K562 (cell line): ENCODE measurements at regions not wholly inside any gene's neighbourhood (a gene's known extent, or its start where the extent isn't known, plus 50 kb on each side); places are given as distances from the start of the nearest gene placed in this dataset.

Source experiments
- HMG20B ChIP-seq: fragments of 250-450 bp; sonication (Bioruptor Pico); IDR thresholded peaks from 2 replicates; pipeline ENCODE4 v1.5.0; 2021; ENCODE audit warnings: mild to moderate bottlenecking
- MYC ChIP-seq, 2 experiments: fragments of 250-450 bp in 1 of 2; sonication (Bioruptor Pico) in 1 of 2; IDR thresholded peaks; 2 replicates each; pipeline versions ENCODE4 v1.5.1 to v1.6.1; 2012 to 2021; ENCODE audit warnings: low read depth in 2 of 2, borderline replicate concordance in 1 of 2, improper control_type of control experiment in 1 of 2, low read length in 1 of 2, mild to moderate bottlenecking in 1 of 2, moderate library complexity in 1 of 2
- NFIC ChIP-seq: fragments of 450-650 bp; IDR thresholded peaks from 2 replicates; pipeline ENCODE4 v1.6.1; 2017; ENCODE audit warnings: mild to moderate bottlenecking, inconsistent platforms
- NFIX ChIP-seq: fragments of 250-450 bp; sonication (Bioruptor Pico); IDR thresholded peaks from 2 replicates; pipeline ENCODE4 v1.4.0; 2020; ENCODE audit warnings: low read depth, mild to moderate bottlenecking, moderate library complexity
- STAT5A ChIP-seq: IDR thresholded peaks from 2 replicates; pipeline ENCODE4 v1.6.1; 2012; ENCODE audit warnings: low read length, inconsistent platforms, borderline replicate concordance
- ZFP36 ChIP-seq: fragments of 150-350 bp; IDR thresholded peaks from 2 replicates; pipeline ENCODE4 v1.6.1; 2018; ENCODE audit warnings: low read length, low read depth; ENCODE audit not compliant: partially characterized antibody
- TF ChIP-seq, protein P1 (sequence below): fragments of 450-650 bp; IDR thresholded peaks from 2 replicates; pipeline ENCODE4 v1.6.1; 2016; ENCODE audit warnings: mild to moderate bottlenecking, moderate library complexity
- TF ChIP-seq, protein P2 (sequence below): sonication (generic); formaldehyde crosslinking; IDR thresholded peaks from 2 replicates; pipeline ENCODE4 v1.8.1; 2023; ENCODE audit warnings: mild to moderate bottlenecking, missing genetic modification reagents
- TF ChIP-seq, protein P3 (sequence below): fragments of 250-450 bp; sonication (Bioruptor Pico); IDR thresholded peaks from 2 replicates; pipeline ENCODE4 v1.8.0; 2022; ENCODE audit warnings: moderate library complexity, mild to moderate bottlenecking, inconsistent platforms

DNA sequence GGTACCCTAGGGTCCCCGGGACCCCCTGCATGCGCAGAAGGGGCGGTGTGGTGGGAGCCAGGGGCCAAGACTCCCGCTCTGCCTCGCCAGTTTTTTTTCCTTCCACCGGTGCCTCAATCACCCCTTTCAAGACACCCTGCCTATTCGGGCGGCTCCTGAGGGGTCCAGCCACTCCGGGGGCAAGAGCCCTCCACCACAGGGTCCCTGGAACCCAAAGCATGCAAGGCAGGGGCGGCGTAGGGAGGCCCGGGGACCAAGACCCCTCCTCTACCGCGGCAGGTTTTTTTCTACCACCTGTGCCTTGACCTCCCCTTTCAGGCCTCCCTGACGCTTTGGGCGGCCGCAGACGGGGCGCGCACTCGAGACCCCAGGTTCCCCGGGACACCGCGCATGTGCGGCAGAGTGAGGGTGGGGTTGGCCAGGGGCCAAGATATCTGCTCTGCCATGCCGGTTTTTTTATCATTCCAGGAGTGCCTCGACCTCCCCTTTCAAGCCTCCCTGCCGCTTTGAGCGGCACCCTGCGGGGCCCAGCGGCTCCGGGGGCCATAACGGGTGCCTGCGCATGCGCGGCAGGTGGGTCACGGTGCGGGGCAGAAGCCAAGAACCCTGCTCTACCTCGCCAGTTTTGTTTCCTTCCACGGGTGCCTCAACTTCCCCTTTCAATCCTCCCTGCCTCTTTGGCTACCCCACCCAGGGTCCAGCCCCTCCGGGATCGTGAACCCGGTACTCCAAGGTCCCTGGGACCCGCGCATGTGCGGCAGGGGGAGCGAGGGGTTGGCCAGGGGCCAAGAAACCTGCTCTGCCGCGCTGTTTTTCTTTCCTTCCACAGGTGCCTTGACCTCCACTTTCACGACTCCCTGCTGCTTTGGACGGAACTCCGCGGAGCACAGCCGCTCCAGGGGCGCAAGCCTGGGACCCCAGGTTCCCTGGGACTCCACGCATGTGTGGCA, 328.1 kb downstream of the ALG10 start (continued):
- TF ChIP-seq, protein P1, sequence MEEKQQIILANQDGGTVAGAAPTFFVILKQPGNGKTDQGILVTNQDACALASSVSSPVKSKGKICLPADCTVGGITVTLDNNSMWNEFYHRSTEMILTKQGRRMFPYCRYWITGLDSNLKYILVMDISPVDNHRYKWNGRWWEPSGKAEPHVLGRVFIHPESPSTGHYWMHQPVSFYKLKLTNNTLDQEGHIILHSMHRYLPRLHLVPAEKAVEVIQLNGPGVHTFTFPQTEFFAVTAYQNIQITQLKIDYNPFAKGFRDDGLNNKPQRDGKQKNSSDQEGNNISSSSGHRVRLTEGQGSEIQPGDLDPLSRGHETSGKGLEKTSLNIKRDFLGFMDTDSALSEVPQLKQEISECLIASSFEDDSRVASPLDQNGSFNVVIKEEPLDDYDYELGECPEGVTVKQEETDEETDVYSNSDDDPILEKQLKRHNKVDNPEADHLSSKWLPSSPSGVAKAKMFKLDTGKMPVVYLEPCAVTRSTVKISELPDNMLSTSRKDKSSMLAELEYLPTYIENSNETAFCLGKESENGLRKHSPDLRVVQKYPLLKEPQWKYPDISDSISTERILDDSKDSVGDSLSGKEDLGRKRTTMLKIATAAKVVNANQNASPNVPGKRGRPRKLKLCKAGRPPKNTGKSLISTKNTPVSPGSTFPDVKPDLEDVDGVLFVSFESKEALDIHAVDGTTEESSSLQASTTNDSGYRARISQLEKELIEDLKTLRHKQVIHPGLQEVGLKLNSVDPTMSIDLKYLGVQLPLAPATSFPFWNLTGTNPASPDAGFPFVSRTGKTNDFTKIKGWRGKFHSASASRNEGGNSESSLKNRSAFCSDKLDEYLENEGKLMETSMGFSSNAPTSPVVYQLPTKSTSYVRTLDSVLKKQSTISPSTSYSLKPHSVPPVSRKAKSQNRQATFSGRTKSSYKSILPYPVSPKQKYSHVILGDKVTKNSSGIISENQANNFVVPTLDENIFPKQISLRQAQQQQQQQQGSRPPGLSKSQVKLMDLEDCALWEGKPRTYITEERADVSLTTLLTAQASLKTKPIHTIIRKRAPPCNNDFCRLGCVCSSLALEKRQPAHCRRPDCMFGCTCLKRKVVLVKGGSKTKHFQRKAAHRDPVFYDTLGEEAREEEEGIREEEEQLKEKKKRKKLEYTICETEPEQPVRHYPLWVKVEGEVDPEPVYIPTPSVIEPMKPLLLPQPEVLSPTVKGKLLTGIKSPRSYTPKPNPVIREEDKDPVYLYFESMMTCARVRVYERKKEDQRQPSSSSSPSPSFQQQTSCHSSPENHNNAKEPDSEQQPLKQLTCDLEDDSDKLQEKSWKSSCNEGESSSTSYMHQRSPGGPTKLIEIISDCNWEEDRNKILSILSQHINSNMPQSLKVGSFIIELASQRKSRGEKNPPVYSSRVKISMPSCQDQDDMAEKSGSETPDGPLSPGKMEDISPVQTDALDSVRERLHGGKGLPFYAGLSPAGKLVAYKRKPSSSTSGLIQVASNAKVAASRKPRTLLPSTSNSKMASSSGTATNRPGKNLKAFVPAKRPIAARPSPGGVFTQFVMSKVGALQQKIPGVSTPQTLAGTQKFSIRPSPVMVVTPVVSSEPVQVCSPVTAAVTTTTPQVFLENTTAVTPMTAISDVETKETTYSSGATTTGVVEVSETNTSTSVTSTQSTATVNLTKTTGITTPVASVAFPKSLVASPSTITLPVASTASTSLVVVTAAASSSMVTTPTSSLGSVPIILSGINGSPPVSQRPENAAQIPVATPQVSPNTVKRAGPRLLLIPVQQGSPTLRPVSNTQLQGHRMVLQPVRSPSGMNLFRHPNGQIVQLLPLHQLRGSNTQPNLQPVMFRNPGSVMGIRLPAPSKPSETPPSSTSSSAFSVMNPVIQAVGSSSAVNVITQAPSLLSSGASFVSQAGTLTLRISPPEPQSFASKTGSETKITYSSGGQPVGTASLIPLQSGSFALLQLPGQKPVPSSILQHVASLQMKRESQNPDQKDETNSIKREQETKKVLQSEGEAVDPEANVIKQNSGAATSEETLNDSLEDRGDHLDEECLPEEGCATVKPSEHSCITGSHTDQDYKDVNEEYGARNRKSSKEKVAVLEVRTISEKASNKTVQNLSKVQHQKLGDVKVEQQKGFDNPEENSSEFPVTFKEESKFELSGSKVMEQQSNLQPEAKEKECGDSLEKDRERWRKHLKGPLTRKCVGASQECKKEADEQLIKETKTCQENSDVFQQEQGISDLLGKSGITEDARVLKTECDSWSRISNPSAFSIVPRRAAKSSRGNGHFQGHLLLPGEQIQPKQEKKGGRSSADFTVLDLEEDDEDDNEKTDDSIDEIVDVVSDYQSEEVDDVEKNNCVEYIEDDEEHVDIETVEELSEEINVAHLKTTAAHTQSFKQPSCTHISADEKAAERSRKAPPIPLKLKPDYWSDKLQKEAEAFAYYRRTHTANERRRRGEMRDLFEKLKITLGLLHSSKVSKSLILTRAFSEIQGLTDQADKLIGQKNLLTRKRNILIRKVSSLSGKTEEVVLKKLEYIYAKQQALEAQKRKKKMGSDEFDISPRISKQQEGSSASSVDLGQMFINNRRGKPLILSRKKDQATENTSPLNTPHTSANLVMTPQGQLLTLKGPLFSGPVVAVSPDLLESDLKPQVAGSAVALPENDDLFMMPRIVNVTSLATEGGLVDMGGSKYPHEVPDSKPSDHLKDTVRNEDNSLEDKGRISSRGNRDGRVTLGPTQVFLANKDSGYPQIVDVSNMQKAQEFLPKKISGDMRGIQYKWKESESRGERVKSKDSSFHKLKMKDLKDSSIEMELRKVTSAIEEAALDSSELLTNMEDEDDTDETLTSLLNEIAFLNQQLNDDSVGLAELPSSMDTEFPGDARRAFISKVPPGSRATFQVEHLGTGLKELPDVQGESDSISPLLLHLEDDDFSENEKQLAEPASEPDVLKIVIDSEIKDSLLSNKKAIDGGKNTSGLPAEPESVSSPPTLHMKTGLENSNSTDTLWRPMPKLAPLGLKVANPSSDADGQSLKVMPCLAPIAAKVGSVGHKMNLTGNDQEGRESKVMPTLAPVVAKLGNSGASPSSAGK: peak; percentile 77
- peak; percentile 33 for TF ChIP-seq ZFP36
- TF ChIP-seq, protein P2, sequence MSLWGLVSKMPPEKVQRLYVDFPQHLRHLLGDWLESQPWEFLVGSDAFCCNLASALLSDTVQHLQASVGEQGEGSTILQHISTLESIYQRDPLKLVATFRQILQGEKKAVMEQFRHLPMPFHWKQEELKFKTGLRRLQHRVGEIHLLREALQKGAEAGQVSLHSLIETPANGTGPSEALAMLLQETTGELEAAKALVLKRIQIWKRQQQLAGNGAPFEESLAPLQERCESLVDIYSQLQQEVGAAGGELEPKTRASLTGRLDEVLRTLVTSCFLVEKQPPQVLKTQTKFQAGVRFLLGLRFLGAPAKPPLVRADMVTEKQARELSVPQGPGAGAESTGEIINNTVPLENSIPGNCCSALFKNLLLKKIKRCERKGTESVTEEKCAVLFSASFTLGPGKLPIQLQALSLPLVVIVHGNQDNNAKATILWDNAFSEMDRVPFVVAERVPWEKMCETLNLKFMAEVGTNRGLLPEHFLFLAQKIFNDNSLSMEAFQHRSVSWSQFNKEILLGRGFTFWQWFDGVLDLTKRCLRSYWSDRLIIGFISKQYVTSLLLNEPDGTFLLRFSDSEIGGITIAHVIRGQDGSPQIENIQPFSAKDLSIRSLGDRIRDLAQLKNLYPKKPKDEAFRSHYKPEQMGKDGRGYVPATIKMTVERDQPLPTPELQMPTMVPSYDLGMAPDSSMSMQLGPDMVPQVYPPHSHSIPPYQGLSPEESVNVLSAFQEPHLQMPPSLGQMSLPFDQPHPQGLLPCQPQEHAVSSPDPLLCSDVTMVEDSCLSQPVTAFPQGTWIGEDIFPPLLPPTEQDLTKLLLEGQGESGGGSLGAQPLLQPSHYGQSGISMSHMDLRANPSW (CRISPR knock-in tag): 0 out of 2 replicates have a peak, but pooled peaks have one; percentile 82
- no peak for TF ChIP-seq STAT5A
- peak; percentile 99 for TF ChIP-seq NFIC
- no peak for TF ChIP-seq HMG20B
- TF ChIP-seq, protein P3, sequence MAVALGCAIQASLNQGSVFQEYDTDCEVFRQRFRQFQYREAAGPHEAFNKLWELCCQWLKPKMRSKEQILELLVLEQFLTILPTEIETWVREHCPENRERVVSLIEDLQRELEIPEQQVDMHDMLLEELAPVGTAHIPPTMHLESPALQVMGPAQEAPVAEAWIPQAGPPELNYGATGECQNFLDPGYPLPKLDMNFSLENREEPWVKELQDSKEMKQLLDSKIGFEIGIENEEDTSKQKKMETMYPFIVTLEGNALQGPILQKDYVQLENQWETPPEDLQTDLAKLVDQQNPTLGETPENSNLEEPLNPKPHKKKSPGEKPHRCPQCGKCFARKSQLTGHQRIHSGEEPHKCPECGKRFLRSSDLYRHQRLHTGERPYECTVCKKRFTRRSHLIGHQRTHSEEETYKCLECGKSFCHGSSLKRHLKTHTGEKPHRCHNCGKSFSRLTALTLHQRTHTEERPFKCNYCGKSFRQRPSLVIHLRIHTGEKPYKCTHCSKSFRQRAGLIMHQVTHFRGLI (CRISPR knock-in tag): no peak
- TF ChIP-seq MYC (IDR thresholded peaks at IDR 0.05; ENCODE audit: low read depth, low read length): peak; percentile 36; the same call in 1 of the 2 replicates
- TF ChIP-seq MYC (CRISPR knock-in tag; IDR thresholded peaks at IDR 0.05; ENCODE audit: borderline replicate concordance, low read depth): no peak
- peak; percentile 74 for TF ChIP-seq NFIX (CRISPR knock-in tag)
